ENCODE measurements at regions not wholly inside any gene's neighbourhood (a gene's known extent, or its start where the extent isn't known, plus 50 kb on each side); places are given as distances from the start of the nearest gene placed in this dataset.

DNA sequence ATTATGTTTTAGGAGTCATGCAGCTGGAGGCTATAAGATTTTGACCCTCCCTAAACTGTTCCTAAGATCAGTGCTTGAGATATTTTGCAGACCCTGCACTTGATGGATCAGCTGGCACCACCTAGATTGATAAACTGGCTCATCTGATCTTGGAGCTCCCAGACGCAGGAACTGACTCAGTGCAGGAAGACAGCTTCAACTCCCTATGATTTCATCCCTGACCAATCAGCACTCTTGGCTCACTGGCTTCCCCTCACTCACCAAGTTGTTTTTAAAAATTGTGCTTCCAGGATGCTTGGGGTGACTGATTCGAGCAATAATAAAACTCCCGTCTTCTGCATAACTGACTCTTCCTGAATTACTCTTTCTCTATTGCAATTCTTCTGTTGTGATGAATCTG, 637.5 kb upstream of the FAT3 start:
- no peak overlapping the region for H3K4me3 ChIP-seq (ENCODE audit: low read depth, low read length)
- TF ChIP-seq, protein P1, sequence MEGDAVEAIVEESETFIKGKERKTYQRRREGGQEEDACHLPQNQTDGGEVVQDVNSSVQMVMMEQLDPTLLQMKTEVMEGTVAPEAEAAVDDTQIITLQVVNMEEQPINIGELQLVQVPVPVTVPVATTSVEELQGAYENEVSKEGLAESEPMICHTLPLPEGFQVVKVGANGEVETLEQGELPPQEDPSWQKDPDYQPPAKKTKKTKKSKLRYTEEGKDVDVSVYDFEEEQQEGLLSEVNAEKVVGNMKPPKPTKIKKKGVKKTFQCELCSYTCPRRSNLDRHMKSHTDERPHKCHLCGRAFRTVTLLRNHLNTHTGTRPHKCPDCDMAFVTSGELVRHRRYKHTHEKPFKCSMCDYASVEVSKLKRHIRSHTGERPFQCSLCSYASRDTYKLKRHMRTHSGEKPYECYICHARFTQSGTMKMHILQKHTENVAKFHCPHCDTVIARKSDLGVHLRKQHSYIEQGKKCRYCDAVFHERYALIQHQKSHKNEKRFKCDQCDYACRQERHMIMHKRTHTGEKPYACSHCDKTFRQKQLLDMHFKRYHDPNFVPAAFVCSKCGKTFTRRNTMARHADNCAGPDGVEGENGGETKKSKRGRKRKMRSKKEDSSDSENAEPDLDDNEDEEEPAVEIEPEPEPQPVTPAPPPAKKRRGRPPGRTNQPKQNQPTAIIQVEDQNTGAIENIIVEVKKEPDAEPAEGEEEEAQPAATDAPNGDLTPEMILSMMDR (IDR thresholded peaks at IDR 0.05; ENCODE audit: insufficient read depth, low read length) = no peak
- DNase-seq (ENCODE audit: low read depth) = no peak

DNA sequence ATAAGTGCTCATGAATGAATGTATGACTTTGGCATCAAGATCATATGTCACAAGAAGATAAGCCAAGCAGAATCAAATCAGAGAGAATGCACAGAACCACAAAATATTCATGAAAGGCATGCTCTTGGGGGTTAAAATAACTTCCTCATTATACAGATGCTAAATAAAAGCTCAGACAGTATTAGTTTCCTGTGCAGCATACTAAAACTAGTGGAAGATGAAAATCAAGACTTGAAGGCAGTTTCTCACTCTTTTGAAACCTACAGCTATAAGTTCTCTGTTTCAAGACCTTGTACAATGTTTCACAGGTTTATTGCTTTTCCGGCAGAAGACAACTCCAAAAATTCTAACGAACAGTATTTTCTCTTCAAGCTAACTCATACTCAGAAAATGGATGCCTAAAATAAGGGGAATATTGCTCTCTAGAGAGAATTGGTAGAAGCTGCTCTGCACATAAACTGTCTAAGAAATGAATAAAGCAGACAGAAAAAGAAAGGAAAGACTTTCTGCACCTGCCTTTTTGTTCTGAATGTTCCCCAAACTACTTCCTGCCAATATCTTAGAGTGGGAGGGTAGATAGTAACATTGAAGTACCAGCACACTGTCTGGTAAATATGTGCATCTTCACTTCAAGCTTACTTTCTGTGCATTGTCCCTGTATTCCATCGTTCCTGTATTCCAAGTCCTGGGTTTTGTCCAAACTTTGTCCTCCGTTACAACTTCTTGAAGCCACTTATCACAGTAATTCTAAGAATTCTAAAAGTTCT, 639.4 kb upstream of the FAT3 start:
- TF ChIP-seq, protein P1 (IDR thresholded peaks at IDR 0.05; ENCODE audit: insufficient read depth, low read length) = no peak
- DNase-seq (ENCODE audit: low read depth) = no peak
- H3K4me3 ChIP-seq (ENCODE audit: low read depth, low read length) = no peak overlapping the region

DNA sequence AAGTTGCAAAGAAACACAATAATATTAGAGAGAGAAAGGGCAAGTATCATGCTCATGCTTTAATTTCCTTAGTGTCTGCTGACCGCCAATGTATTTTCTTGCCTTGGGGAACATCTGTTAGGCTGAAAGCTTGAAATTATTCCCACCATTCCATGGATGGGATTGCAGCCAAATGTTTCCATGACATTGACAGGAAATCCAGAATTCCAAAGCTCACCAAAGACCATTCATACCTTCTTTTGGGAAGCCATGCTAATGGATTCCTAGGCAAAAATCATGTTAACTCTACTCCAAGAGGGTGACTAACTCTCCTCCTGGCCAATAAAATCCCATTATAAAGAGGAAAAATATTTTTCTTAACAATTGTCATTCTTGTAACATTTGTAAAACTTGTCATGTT, 661.4 kb upstream of the FAT3 start:
- no peak for DNase-seq (ENCODE audit: low read depth)
- TF ChIP-seq, protein P1 (IDR thresholded peaks at IDR 0.05; ENCODE audit: insufficient read depth, low read length) = no peak
- no peak overlapping the region for H3K4me3 ChIP-seq (ENCODE audit: low read depth, low read length)

DNA sequence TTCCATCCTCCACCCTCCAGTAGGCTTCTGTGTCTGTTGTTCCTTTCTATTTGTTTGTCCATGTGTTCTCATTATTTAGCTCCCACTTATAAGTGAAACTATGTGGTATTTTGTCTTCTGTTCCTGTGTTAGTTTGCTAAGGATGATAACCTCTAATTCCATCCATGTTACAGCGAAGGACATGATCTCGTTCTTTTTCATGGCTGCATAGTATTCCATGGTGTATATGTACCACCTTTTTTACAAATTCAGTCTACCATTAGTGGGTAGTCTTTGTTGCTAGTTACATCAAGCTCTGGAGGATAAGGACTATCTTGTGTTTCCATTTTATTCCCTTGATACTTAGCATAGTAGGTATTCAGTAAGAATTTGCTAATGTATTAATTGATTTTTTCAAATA, 664.2 kb upstream of the FAT3 start:
- TF ChIP-seq, protein P1 (IDR thresholded peaks at IDR 0.05; ENCODE audit: insufficient read depth, low read length) = no peak
- DNase-seq (ENCODE audit: low read depth) = no peak
- H3K4me3 ChIP-seq (ENCODE audit: low read depth, low read length) = no peak overlapping the region

DNA sequence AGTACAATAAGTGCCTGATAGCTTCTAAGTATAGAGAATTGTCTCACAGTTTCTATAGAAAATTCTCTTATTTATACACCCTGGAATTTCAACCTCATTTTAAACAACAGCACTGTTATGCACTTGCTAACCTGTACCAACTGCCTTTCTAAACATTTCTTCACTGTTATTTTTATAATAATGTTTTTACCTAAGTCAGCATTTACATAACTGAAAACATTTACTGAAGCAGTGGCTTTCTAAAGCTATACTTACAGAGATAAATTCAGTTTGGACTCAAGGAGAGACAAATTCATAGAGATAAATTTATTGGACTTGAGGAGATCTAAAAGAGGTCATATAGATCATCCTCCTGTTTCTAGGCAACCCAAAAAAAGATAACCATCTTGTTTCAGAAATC, 686.6 kb upstream of the FAT3 start:
- DNase-seq (ENCODE audit: low read depth) = no peak
- H3K4me3 ChIP-seq (ENCODE audit: low read depth, low read length) = no peak overlapping the region
- TF ChIP-seq, protein P1 (IDR thresholded peaks at IDR 0.05; ENCODE audit: insufficient read depth, low read length) = no peak

DNA sequence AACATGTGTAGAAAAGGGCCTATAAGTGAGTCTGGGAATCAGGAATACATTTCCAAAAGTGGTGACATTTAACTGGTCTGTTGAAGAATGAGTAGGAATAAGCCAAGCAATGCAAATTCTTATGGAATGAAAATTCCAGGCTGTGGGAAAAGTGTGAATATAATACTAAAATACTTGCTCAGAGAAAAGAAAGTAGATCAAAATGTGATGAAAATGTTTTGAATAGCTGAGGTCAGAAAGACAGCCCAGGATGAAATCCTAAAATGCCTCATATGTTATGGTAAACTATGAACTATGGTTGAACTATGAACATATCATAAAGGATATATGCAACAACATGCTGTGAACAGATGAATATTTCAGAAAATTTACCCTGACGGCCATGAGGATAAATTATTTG, 688.3 kb upstream of the FAT3 start:
- no peak overlapping the region for H3K4me3 ChIP-seq (ENCODE audit: low read depth, low read length)
- TF ChIP-seq, protein P1 (IDR thresholded peaks at IDR 0.05; ENCODE audit: insufficient read depth, low read length) = no peak
- DNase-seq (ENCODE audit: low read depth) = no peak

DNA sequence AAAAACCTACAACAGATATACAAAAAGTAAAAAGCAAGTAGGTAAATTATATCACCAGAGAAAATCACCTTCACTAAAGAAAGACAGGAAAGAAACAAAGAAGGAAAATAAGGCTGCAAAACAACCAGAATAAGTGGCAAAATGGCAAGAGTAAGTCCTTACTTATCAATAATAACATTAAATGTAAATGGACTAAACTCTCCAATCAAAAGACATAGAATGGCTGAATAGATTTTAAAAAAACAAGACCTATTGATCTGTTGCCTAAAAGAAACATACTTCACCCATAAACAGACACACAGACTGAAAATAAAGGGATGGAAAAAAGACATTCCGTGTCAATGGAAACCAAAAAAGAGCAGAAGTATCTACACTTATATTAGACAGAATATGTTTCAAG, 695.7 kb upstream of the FAT3 start:
- DNase-seq (ENCODE audit: low read depth) = no peak
- no peak overlapping the region for H3K4me3 ChIP-seq (ENCODE audit: low read depth, low read length)
- TF ChIP-seq, protein P1 (IDR thresholded peaks at IDR 0.05; ENCODE audit: insufficient read depth, low read length) = no peak
